ENCODE measurements at regions not wholly inside any gene's neighbourhood (a gene's known extent, or its start where the extent isn't known, plus 50 kb on each side); places are given as distances from the start of the nearest gene placed in this dataset.

DNA sequence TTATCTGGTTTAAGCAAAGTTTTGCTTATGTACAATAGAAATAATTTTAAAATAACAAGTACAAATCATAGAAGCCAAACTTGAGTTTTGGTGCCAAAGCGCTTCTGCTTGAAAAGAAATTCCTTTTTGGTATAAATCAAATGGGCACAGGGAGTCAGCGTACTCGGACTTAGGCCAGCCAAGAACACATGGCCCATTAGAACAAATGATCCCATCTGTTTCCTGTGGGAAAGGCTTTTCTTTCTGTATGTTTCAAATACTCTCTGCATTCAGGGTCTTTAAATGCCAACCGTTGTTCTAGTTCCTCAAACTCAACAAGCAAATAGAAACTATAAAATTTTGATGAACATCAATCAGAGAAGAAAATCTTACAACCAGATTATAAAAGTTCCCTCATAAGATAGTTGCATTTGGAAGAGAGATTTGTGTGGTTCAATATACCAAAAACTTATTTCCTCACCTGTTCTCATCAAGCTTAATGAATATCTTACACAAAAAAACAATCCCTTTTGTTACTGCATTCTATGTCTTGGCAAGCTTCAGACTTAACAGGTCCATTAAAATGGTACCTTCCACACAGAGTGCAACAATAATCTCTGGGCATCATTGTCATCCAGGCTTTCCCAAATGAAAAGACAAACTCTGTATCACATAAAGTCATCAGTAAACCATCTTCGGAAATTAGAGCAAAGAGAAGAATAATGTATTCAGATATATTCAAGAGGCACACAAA lies 739.8 kb upstream of the API5 start:
- TF ChIP-seq SIN3A (IDR thresholded peaks at IDR 0.05; ENCODE audit: borderline replicate concordance, insufficient read depth, low read depth, low read length) = no peak
- TF ChIP-seq, protein P1, sequence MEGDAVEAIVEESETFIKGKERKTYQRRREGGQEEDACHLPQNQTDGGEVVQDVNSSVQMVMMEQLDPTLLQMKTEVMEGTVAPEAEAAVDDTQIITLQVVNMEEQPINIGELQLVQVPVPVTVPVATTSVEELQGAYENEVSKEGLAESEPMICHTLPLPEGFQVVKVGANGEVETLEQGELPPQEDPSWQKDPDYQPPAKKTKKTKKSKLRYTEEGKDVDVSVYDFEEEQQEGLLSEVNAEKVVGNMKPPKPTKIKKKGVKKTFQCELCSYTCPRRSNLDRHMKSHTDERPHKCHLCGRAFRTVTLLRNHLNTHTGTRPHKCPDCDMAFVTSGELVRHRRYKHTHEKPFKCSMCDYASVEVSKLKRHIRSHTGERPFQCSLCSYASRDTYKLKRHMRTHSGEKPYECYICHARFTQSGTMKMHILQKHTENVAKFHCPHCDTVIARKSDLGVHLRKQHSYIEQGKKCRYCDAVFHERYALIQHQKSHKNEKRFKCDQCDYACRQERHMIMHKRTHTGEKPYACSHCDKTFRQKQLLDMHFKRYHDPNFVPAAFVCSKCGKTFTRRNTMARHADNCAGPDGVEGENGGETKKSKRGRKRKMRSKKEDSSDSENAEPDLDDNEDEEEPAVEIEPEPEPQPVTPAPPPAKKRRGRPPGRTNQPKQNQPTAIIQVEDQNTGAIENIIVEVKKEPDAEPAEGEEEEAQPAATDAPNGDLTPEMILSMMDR (IDR thresholded peaks at IDR 0.05) = no peak
- TF ChIP-seq, protein P2, sequence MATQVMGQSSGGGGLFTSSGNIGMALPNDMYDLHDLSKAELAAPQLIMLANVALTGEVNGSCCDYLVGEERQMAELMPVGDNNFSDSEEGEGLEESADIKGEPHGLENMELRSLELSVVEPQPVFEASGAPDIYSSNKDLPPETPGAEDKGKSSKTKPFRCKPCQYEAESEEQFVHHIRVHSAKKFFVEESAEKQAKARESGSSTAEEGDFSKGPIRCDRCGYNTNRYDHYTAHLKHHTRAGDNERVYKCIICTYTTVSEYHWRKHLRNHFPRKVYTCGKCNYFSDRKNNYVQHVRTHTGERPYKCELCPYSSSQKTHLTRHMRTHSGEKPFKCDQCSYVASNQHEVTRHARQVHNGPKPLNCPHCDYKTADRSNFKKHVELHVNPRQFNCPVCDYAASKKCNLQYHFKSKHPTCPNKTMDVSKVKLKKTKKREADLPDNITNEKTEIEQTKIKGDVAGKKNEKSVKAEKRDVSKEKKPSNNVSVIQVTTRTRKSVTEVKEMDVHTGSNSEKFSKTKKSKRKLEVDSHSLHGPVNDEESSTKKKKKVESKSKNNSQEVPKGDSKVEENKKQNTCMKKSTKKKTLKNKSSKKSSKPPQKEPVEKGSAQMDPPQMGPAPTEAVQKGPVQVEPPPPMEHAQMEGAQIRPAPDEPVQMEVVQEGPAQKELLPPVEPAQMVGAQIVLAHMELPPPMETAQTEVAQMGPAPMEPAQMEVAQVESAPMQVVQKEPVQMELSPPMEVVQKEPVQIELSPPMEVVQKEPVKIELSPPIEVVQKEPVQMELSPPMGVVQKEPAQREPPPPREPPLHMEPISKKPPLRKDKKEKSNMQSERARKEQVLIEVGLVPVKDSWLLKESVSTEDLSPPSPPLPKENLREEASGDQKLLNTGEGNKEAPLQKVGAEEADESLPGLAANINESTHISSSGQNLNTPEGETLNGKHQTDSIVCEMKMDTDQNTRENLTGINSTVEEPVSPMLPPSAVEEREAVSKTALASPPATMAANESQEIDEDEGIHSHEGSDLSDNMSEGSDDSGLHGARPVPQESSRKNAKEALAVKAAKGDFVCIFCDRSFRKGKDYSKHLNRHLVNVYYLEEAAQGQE (IDR thresholded peaks at IDR 0.05; ENCODE audit: insufficient read depth in 1 of 2, low read depth in 2 of 2, low read length in 1 of 2) = no peak

Data from Panc1 (cell line).